GM03348 (cell line): ENCODE measurements at regions not wholly inside any gene's neighbourhood (a gene's known extent, or its start where the extent isn't known, plus 50 kb on each side); places are given as distances from the start of the nearest gene placed in this dataset.
"Not testable (repeated sequence)": the region's sequence is repeated elsewhere in the genome, so short reads cannot be mapped to it uniquely, and the experiment has no call there.

Source experiments
- DNase-seq: peaks from one replicate; pipeline ENCODE4 v3.0.0; 2012; ENCODE audit warnings: low spot score

- no peak for DNase-seq
Observed at GRCh38 chr5:159503236-159503635, 172.9 kb upstream of the IL12B start.

- DNase-seq = peak; percentile 20
Observed at GRCh38 chr5:159504106-159504856, 174.0 kb upstream of the IL12B start.

- peak; percentile 80 for DNase-seq
Observed at GRCh38 chr5:159504857-159505304, 174.6 kb upstream of the IL12B start.

- no peak for DNase-seq
Observed at GRCh38 chr5:159507055-159507454, 176.8 kb upstream of the IL12B start.

- DNase-seq = no peak
Observed at GRCh38 chr5:159507661-159508060, 177.4 kb upstream of the IL12B start.

- no peak for DNase-seq
Observed at GRCh38 chr5:159508344-159508743, 178.1 kb upstream of the IL12B start.

GRCh38 chr5:159509002-159509660 lies 178.8 kb upstream of the IL12B start:
- no peak for DNase-seq

GRCh38 chr5:159510282-159510681 lies 180.0 kb upstream of the IL12B start:
- peak; percentile 93 for DNase-seq

GRCh38 chr5:159511570-159511969 lies 181.3 kb upstream of the IL12B start:
- no peak for DNase-seq

- DNase-seq = no peak
Observed at GRCh38 chr5:159512064-159512463, 181.8 kb upstream of the IL12B start.

GRCh38 chr5:159514229-159514810 lies 184.0 kb upstream of the IL12B start:
- no peak for DNase-seq

GRCh38 chr5:159515197-159515596 lies 184.9 kb upstream of the IL12B start:
- no peak for DNase-seq

- peak; percentile 39 for DNase-seq
Observed at GRCh38 chr5:159515909-159516415, 185.7 kb upstream of the IL12B start.

GRCh38 chr5:159518371-159518770 lies 188.1 kb upstream of the IL12B start:
- DNase-seq = peak; percentile 23

- DNase-seq = peak; percentile 29
Observed at GRCh38 chr5:159519365-159519764, 189.1 kb upstream of the IL12B start.

GRCh38 chr5:159522841-159523240 lies 192.6 kb upstream of the IL12B start:
- DNase-seq = no peak

- DNase-seq = not testable (repeated sequence)
Observed at GRCh38 chr5:159524279-159524678, 194.0 kb upstream of the IL12B start.

- DNase-seq = no peak
Observed at GRCh38 chr5:159525117-159525516, 194.8 kb upstream of the IL12B start.

GRCh38 chr5:159527546-159528254 lies 197.4 kb upstream of the IL12B start:
- DNase-seq = no peak

- DNase-seq = no peak
Observed at GRCh38 chr5:159531554-159532105, 201.3 kb upstream of the IL12B start.

- peak; percentile 52 for DNase-seq
Observed at GRCh38 chr5:159533197-159533596, 202.9 kb upstream of the IL12B start.

- no peak for DNase-seq
Observed at GRCh38 chr5:159536166-159536565, 205.9 kb upstream of the IL12B start.
